Ammon's horn (tissue), 1 donor: ENCODE measurements at regions not wholly inside any gene's neighbourhood (a gene's known extent, or its start where the extent isn't known, plus 50 kb on each side); places are given as distances from the start of the nearest gene placed in this dataset.
"Not testable (repeated sequence)": the region's sequence is repeated elsewhere in the genome, so short reads cannot be mapped to it uniquely, and the experiment has no call there.

Experiments used
- DNase-seq: peaks from one replicate; pipeline ENCODE4 v3.0.0-alpha.2; 2016; ENCODE audit warnings: low spot score

DNA sequence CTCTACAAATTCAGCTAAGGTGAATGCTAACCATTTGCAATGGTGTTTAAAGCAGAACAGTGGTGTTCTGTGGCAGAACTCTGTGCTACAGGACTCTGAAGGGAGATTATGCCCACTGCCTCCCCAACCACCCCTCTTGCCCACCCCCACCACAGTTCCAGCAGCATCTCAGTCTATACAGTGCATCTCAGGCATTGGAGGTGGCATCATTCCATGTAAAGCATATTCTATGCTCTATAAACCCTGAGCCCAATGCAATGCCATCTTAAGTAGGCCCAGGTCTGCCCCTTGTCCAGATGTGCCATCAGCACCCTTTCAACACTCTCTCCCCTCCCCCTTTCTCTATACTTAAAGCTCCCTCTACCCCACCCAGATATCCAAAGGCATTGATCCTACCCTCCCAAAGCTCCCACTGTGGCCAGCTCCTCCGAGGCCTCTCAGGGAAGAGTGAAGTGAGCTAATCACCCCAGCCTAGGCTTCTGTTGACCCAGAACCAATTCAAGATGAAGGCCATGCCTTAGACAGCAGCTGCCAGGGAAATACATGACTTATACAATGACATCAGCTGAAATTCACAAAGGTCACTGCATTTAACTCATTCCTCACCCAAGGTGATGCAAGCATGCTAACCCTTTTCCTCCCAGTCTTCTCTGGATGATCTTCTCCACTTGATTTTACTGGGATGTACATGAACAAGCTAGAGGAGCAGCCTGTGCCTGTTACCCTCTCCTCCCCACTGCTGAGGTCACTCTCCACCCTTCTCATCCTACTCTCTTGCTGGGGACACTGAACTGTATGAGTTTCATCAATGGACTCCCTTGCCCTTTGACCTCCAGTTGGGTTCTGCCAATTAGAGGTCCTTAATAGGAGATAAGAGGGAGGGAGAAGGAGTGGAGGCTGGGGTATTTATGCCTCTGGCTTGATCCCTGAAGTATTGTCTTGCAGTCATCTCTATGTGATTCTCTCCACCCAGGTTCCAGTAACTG is 353.9 kb downstream of the GOLGA6L6 start:
- not testable (repeated sequence) for DNase-seq

DNA sequence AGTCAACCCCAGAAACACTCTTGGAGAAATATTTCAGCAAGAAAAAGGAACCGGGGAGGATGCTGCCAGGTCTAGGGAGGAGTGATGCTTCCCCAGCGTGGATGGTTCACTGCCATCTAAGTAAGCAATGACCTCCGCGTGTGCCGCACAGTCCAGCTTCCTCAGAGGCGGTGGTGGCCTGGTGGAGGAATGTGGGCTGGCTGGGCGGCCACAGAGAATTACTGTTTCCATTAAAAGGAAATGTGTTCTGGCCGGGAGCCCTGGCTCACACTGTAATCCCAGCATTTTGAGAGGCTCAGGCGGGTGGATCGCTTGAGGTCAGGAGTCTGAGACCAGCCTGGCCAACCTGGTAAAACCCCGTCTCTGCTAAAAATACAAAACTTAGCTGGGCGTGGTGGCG is 356.7 kb downstream of the GOLGA6L6 start:
- DNase-seq = not testable (repeated sequence)

DNA sequence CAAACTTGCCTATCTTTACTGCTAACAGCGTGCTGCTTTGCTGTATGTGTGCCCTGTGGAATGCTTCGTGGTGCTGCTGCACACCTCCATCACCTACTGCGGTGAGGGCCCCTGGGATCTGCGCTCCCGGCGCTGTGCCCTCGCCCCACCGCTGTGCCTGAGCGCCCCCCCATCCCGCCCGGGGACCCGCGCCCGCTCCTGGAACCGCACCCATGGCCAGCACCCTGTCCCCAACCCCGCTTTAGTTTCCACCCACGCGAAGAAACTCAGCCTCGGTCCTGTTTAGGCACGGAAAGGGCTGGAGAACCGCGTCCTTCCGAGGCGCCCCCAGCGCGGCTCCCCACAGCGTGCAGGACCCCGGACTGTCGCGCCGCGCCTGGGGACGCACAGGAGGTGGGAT is 373.4 kb downstream of the GOLGA6L6 start:
- DNase-seq = not testable (repeated sequence)

DNA sequence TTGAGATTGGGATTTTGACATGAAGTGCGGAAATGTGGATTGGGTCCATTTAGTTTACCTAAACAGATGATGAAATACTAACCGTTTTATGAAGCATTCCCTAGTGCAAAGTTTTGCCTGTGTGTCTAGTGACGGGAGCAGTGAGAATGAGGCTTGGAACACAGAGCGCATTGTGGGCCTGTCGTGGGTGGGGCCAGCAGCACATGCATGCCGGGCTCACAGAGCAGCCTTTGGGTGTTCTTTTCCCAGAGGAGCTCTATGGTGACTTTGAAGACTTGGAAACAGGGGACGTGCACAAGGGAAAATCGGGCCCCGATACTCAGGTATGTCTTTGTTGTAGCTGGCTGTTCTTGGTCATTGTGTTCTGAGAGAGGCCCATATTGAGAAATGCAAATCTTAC is 388.1 kb downstream of the GOLGA6L6 start:
- DNase-seq = not testable (repeated sequence)

DNA sequence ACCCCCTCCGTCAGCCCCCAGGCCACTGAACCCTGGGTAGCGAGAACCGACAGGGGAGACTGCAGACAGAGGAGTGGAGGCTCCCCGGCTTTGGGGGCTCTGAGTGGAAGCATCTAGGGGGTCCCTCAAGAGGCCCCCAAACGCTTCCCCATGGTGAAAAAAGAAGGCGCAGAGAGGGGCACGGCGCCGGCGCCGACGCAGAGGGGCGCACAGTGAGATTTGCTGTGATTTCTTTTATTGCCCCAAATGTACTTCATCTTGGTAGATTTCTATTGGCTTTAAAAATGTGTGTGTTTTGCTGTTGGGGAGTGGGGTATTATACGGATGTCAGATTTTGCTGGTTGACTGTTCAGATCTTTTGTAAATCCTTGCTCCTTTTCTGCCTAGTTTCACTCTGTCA is 392.9 kb downstream of the GOLGA6L6 start:
- not testable (repeated sequence) for DNase-seq

DNA sequence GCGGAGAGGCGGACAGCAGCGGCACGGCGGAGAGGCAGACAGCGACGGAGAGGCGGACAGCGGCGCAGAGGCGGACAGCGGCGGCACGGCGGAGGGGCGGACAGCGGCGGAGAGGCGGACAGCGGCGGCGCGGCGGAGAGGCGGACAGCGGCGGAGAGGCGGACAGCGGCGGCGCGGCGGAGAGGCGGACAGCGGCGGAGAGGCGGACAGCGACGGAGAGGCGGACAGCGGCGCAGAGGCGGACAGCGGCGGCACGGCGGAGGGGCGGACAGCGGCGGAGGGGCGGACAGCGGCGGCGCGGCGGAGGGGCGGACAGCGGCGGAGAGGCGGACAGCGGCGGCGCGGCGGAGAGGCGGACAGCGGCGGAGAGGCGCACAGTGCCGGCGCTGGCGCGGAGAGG is 393.6 kb downstream of the GOLGA6L6 start:
- DNase-seq = not testable (repeated sequence)

DNA sequence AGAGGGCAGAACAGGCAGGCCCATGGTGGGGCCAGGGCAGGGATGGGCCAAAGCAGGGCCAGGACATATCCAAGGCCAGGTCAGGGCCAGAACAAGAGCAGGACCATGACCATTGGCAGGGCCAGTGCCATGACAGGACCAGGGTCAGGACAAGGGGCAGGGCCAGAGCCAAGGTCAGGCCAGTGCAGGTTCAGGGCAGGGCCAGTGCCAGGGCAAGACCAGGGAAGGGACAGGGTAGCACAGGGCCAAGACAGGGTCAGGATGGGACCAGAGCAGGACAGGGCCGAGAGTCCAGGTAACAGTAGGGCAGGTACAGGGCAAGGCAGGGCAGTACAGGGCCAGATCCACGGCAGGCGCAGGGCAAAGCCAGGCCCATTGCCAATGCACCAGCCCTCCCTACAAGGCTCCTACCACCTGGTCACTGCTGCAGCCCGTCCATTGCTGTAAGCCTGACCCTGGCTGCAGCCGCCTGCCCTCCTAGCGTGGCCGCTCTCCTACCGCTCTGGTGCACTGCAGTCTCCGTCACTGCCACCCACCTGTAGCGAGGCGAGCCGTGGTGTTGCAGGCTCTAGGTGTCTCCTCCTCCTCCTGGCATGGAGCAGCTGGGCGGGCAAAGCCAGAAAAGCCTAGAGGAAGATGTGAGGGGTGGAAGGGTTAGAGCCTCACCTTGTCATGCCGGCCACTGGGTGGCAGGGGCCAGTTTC is 397.1 kb downstream of the GOLGA6L6 start:
- not testable (repeated sequence) for DNase-seq

DNA sequence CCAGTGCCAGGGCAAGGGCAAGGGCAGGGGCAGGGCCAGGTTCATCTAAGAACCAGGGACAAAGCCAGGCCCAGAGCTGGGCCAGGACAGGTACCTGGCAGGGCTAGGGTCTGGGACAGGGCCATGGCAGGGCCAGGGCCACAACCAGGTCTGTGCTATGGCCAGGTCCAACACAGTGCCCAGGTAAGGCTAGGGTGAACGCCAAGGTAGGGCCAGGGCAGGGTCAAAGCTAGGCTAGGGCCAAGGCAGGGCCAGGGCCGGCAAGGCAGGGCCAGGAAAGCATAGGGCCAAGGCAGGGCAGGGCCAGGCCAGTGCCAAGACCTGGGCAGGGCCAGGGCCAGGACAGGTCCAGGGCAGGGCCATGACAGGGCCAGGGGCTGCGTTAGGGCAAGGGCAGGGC is 398.7 kb downstream of the GOLGA6L6 start:
- DNase-seq = not testable (repeated sequence)

DNA sequence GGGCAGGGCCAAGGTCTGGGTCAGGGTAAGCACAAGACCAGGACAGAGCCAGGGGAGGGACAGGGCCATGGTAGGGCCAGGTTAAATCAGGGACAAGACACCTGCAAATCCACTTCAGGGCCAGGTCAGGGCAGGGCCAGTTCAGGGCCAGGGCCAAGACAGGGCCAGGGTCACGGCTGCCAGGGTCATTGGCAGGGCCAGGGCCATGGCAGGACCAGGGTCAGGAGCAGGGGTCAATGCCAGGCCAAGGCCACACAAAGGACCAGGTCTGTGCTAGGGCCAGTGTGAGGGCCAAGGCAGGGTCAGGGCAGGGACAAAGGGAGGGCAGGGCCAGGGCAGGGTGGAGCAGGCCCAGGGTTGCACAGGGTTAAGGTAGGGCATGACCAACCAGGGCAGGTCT is 399.2 kb downstream of the GOLGA6L6 start:
- not testable (repeated sequence) for DNase-seq

DNA sequence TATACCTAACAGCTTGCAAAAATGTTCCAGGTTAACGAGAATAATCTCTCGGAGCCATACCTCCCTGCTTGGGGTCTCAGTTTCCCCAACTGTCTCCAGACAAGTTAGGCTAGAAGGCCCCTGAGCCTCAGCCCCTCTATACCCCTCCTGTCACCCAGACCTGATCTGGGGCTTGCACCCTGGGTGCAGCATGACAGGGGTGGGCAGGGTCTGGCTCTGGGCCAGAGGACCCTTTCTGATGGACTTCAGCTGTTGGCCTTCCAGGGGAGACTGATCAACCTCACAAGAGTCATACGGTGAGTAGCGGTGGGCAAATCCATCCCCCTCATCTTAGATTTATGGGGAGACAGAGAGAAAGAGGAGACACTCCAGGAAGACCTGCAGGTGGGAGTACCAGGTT is 416.9 kb downstream of the GOLGA6L6 start:
- not testable (repeated sequence) for DNase-seq

DNA sequence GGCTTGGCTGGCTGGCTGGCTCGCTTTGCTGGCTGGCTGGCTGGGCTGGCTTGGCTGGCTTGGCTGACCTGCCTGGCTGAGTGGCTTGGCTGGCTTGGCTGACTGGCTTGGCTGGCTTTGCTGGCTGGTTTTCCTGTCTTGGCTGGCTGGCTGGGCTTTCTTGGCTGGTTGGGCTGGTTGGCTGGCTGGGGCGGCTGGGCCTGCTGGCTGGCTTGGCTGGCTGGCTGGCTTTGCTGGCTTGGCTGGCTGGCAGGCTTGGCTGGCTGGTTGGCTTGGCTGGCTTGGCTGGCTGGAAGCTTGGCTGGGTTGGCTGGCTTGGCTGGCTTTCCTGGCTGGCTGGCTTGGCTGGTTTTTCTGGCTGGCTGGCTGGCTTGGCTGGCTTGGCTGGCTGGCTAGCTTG is 435.6 kb downstream of the GOLGA6L6 start:
- DNase-seq = peak; percentile 1

DNA sequence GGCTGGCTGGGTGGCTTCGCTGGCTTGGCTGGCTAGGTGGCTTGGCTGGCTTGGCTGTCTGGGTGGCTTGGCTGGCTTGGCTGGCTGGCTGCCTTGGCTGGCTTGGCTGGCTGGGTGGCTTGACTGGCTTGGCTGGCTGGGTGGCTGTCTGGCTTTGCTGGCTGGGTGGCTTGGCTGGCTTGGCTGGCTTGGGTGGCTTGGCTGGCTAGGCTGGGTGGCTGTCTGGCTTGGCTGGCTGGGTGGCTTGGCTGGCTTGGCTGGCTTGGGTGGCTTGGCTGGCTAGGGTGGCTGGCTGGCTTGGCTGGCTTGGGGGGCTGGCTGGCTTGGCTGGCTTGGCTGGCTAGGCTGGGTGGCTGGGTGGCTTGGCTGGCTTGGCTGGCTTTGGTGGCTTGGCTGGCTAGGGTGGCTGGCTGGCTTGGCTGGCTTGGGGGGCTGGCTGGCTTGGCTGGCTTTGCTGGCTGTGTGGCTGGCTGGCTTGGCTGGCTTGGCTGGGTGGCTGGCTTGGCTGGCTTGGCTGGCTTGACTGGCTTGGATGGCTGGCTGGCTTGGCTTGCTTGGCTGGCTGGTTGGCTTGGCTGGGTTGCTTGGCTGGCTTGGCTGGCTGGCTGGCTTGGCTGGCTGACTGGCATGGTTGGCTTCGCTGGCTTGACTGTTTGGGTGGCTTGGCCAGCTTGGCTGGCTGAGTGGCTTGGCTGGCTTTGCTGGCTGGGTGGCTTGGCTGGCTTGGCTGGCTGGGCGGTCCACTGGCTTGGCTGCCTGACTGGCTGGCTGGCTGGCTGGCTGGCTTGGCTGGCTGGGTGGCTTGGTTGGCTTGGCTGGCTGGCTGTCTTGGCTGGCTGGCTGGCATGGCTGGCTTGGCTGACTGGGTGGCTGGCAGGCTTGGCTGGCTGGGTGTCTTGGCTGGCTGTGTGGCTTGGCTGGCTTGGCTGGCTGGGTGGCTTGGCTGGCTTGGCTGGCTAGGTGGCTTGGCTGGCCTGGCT is 436.3 kb downstream of the GOLGA6L6 start:
- DNase-seq = not testable (repeated sequence)

DNA sequence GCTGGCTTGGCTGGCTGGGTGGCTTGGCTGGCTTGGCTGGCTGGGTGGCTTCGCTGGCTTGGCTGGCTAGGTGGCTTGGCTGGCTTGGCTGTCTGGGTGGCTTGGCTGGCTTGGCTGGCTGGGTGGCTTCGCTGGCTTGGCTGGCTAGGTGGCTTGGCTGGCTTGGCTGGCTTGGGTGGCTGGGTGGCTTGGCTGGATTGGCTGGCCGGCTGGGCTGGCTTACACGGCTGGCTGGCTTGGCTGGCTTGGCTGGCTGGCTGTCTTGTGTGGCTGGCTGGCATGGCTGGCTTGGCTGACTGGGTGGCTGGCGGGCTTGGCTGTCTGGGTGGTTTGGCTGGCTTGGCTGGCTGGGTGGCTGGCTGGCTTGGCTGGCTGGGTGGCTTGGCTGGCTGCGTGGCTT is 437.0 kb downstream of the GOLGA6L6 start:
- DNase-seq = not testable (repeated sequence)

DNA sequence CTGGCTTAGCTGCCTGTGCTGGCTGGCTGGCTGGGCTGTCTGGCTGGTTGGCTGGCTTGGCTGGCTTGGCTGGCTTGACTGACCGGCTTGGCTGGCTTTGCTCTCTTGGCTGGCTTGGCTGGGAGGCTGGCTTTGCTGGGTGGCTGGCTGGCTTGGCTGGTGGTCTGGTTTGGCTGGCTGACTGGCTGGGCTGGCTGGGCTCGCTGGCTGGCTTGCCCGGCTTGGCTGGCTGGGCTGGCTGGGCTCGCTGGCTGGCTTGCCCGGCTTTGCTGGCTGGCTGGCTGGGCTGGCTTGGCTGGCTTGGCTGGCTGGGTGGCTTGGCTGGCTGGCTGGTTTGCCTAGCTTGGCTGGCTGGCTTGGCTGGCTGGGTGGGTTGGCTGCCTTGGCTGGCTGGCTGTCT is 438.7 kb downstream of the GOLGA6L6 start:
- DNase-seq = not testable (repeated sequence)

DNA sequence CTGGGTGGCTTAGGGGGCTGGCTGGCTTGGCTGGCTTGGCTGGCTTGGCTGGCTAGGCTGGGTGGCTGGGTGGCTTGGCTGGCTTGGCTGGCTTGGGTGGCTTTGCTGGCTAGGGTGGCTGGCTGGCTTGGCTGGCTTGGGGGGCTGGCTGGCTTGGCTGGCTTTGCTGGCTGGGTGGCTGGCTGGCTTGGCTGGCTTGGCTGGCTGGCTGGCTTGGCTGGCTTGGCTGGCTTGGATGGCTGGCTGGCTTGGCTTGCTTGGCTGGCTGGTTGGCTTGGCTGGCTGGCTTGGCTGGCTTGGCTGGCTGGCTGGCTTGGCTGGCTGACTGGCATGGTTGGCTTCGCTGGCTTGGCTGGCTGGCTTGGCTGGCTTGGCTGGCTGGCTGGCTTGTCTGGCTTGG is 439.4 kb downstream of the GOLGA6L6 start:
- not testable (repeated sequence) for DNase-seq

DNA sequence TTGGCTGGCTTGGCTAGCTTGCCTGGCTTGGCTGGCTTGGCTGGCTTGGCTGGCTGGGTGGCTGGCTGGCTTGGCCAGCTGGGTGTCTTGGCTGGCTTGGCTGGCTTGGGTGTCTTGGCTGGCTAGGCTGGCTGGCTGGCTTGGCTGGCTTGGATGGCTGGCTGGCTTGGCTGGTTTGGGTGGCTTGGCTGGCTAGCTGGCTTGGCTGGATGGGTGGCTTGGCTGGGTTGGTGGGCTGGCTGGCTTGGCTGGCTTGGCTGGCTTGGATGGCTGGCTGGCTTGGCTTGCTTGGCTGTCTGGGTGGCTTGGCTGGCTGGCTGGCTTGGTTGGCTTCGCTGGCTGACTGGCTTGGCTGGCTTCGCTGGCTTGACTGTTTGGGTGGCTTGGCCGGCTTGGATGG is 440.3 kb downstream of the GOLGA6L6 start:
- not testable (repeated sequence) for DNase-seq

DNA sequence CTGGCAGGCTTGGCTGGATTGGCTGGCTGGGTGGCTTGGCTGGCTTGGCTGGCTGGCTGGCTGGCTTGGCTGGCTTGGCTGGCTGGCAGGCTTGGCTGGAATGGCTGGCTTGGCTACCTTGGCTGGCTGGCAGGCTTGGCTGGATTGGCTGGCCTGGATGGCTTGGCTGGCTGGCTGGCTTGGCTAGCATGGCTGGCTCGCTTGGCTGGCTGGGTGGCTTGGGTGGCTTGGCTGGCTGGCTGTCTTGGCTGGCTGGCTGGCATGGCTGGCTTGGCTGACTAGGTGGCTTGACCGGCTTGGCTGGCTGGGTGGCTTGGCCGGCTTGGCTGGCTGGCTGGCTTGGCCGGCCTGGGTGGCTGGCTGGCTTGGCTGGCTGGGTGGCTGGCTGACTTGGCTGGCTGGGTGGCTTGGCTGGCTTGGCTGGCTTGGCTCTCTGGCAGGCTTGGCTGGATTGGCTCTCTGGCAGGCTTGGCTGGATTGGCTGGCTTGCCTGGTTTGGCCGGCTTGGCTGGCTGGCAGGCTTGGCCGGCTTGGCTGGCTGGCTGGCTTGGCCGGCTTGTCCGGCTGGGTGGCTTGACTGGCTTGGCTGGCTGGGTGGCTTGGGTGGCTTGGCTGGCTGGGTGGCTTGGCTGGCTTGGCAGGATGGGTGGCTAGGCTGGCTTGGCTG is 440.9 kb downstream of the GOLGA6L6 start:
- DNase-seq = not testable (repeated sequence)

DNA sequence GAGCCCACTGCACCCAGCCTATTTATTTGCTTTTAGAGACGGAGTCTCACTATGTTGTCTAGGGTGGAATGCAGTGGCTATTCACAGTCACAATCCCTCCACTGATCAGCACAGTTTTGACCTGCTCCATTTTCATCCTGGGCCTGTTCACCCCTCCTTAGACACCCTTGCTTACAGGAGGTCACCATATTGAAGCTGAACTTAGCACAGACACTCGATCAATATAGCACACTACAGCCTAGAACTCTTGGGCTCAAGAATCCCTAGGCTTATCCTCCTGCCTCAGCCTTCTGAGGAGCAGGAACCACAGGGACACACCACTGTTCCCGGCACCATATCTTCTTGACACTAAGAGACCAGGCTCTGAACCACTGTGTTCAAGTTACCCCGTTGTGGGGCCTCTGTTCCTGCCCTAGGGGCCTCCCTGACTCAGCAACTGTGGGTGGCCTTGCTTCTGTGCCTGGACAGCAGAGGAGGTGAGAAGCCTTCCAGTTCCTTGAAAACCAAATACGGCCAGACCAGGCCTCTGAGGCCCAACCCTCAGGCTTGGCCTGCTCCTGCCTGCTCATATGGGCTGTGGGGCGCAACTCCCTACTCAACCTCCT is 445.8 kb downstream of the GOLGA6L6 start:
- DNase-seq = not testable (repeated sequence)

DNA sequence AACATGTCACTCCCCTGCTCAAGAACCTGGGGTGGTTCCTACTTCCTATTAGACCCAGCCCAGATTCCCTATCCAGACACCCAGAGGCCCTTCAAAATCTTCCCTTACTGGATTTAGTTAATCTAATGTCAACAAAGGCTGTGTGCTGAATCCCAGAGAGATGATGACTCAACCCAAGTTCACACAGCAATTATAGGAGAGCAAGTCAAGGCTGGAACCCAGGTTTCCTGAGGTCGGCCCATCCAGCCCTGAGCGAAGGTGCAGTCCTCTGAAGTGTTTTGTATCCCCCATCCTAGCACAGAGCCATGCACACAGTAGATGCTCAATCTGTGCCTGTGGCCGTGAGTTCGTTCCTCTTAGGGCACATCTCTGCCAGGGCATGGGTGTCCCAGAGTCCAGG is 452.1 kb downstream of the GOLGA6L6 start:
- DNase-seq = not testable (repeated sequence)

DNA sequence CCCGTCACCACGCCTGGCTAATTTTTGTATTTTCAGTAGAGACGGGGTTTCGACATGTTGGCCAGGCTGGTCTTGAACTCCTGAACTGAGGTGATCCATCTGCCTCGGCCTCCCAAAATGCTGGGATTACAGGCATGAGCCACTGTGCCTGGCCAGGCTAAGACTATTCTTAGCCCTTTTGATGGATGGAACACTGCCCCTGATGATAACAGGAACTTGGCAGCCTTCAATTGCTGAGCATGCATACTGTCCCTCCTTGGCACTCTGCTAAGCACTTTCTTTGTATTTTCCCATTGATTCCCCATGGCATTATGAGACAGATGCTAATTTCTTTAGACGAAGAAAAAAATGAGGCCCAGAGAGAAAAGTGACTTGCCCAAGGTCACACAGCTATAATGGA is 457.6 kb downstream of the GOLGA6L6 start:
- DNase-seq = not testable (repeated sequence)

DNA sequence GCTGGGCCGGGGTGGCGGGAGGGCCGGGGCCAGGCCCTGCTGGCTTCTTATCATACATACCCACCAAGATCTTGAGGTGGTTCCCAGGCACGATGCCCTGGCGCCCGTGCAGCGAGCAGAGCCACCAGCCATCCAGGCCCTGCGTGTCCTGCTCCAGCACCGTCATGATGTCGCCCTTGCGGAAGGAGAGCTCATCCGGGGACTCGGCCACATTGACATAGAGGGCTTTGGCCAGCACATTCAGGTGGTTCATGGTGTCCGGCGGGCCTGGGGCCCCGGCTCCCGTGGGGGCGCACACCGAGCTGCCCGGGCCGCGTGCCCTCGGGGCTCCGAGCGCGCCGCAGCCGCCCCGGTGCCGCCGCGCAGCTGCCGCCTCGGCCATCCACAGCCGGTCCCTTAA is 467.5 kb downstream of the GOLGA6L6 start:
- DNase-seq = not testable (repeated sequence)
